ENCODE measurements at regions not wholly inside any gene's neighbourhood (a gene's known extent, or its start where the extent isn't known, plus 50 kb on each side); places are given as distances from the start of the nearest gene placed in this dataset.

DNA sequence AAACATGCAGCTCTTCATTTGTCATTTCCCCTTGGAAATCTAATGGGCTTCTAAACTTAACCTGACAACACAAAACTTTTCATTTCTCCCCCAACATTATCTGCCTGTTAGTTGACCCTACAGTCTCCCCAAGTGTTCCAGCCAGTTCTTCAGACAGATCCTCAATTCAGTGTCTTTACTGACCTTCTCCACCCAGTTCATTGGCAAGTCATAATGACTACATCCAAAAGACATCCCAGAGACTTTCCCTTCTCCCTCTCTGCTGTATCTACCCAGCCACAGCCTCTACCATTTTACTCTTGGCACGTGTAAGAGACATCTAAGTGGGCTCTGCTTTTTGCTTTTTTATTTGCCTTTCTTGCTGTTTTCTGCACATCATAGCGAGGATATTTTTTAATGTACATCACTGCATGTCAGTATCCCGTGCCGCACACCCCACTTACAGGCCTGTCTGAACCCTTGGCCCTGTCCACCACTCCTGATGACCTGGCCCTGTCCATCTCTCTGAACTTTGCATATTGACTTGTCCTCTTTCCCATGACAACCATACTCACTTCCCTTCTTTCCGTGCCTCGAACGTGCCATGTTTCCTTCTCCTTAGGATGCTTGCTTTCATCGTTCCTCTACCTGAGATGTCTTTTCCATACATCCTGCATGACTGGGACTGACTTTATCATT is 391.9 kb downstream of the IRS2 start:
- DNase-seq (ENCODE audit: low spot score), result no peak
- intact Hi-C loops (cut with DNase I), result no loop called here

GRCh38 chr13:109393045-109393444 is 393.3 kb downstream of the IRS2 start:
- intact Hi-C loops (cut with DNase I), result no loop called here
- DNase-seq (ENCODE audit: low spot score), result no peak

GRCh38 chr13:109390391-109390790 is 396.0 kb downstream of the IRS2 start:
- intact Hi-C loops (cut with DNase I), result no loop called here
- no peak for DNase-seq (ENCODE audit: low spot score)

DNA sequence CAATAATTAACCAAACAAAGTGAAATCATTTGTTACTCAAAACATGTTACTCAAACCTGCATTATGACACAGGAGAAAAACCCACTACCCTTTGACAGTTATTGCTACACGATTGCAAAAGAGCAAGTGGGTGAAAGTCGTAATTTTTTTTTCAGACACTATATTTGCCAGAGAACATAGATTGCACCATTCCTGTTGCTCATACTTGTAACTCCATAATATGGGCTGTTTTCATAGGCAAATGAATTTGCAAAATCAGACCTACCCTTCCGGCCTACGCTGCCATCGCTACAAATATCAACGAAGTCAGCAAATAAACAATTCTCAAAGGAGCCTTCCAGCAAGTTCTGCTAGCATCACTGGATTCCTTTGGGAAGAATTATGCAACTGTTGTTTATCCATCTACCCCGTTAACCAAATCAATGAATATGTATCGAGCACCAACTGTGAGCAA is 396.5 kb downstream of the IRS2 start:
- no peak for DNase-seq (ENCODE audit: low spot score)
- intact Hi-C loops (cut with DNase I), result no loop called here

DNA sequence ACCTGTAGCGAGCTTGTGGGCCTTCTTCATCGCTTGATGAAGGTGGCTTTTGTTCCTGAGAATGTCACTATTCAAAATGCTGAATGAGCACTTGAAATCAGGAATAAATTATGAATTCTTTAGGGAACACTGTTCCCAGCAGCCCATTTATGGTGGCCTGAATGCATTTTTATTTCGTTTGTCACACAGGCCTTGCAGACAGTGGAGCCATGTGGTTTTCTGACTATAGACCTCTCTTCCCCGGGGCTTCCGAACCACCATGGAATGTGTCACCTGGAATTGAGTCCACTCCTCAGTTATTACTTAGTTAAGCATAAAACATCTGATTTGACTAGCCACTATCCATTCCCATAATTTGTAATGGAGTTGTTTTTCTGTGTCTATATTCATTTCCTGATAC is 396.9 kb downstream of the IRS2 start:
- no peak for DNase-seq (ENCODE audit: low spot score)
- intact Hi-C loops (cut with DNase I), result no loop called here

DNA sequence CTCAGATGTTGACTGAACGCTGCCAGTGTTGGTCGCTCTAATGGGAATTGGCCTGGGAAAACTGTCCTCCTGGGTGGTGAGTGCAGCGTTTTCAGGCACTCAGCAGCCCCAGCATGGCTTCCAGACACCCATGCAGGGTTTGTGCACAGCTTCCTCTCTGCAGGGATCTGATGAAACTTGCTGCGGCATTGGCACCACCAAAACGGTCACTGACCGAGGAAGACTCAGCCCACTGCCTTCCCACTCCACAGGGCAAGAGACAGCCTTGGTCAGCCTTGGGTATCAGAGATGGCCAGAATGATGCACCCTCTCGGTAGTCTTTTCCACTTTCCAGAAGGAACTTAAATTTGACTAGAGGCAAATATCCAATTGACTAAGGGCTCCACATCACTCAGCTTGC is 398.9 kb downstream of the IRS2 start:
- no peak for DNase-seq (ENCODE audit: low spot score)
- intact Hi-C loops (cut with DNase I), result no loop called here

GRCh38 chr13:109385242-109385560 is 401.2 kb downstream of the IRS2 start:
- DNase-seq (ENCODE audit: low spot score), result no peak
- intact Hi-C loops (cut with DNase I), result no loop called here

DNA sequence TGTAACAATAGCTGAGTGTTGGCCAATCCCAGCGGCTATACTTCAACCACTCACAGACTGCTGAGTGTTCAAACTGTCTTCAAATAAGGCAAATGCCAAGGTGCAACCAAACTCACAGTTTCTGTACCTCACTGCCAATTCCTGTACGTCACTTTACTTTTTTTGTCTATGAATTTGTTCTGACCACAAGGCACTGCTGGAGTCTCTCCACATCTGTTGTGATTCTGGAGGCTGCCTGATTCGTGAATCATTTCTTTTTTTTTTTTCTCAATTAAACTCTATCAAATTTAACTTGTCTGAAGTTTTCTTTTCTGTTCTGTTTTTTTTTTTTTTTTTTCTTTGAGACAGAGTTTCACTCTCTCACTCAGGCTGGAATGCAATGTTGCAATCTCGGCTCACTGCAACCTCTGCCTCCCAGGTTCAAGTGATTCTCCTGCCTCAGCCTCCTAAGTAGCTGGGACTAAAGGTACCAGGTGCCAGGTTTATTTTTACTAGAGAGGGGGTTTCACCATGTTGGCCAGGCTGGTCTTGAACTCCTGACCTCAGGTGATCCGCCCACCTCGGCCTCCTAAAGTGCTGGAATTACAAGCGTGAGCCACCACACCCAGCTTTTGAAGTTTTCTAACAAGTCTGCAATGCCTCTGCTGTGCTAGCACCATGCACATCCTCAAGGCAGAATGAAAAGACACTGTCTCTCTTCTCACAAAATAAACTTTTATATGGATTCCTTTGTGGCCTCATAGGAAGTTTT is 401.7 kb downstream of the IRS2 start:
- intact Hi-C loops (cut with DNase I), result no loop called here
- DNase-seq (ENCODE audit: low spot score), result no peak

GRCh38 chr13:109383683-109384082 is 402.7 kb downstream of the IRS2 start:
- no peak for DNase-seq (ENCODE audit: low spot score)
- intact Hi-C loops (cut with DNase I), result no loop called here

DNA sequence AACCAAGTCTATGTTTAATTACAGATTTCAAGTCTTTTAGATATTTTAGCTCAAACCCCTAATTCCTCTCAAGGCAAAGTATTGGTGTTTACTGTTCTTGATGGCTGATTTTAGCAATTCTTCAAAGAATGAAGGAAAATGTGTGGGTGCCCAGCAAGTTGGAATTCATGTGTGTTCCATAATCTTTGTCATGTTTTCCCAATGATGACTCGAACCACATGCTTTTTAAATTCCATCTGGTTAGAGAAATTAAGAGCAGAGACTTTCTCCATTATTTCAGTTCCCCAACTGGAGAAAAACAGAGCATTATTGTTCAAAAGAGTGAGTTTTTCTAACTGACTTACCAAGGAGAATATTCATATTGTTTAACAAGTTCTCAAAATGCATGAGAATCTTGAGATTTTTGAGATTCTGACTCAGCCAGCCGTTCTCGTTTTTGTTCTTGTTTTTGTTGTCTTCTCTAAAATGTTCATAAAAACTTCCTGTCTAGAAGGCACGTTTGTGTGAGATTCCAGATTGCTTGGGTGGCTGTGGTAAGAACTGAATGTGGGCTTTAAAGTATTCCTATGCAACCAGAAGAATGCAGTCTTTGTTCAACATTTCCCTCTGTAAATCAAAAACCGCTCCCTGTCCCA is 404.7 kb downstream of the IRS2 start:
- intact Hi-C loops (cut with DNase I), result no loop called here
- DNase-seq (ENCODE audit: low spot score), result no peak

DNA sequence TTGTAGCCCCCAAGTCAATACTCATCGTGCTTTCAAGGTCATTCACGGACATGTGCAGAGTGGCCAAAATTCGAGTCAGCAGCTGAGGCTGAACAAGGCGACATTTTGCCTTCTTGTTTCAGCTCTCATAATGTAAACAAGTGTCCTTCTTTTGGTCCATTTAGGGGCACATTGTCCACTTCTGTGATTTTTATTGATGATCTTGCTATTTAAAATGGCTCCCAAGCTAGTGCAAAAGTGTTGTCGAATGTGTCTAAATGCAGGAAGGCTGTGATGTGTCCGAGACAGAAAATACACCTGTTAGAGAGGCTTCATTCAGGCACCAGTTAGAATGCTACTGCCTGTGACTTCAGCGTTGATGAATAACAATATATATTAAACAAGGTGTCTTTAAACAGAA is 405.9 kb downstream of the IRS2 start:
- DNase-seq (ENCODE audit: low spot score), result no peak
- intact Hi-C loops (cut with DNase I), result no loop called here

- DNase-seq (ENCODE audit: low spot score), result no peak
- intact Hi-C loops (cut with DNase I), result no loop called here
Observed at GRCh38 chr13:109379930-109380329, 406.5 kb downstream of the IRS2 start.

DNA sequence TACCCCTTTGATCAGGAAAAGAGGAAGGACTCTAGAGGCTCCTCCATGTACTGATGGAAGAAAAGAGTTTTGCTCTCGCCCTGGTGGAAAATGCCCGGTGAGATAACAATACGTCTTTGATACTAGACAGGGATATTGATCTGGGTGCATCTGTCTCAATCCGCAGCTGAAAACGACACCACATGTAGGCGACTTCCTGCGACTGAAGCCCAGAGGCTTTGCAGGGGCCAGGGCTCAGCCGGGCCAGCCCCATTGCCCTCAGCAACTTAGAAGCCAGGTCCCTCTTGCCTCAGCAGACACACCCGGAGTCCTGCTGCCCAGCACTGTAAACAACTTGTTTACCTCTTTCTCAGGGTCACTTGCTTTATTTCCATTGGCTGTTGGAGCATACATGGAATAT is 409.4 kb downstream of the IRS2 start:
- no peak for DNase-seq (ENCODE audit: low spot score)
- intact Hi-C loops (cut with DNase I), result no loop called here

- no peak for DNase-seq (ENCODE audit: low spot score)
- intact Hi-C loops (cut with DNase I), result no loop called here
Observed at GRCh38 chr13:109374609-109375200, 411.7 kb downstream of the IRS2 start.

DNA sequence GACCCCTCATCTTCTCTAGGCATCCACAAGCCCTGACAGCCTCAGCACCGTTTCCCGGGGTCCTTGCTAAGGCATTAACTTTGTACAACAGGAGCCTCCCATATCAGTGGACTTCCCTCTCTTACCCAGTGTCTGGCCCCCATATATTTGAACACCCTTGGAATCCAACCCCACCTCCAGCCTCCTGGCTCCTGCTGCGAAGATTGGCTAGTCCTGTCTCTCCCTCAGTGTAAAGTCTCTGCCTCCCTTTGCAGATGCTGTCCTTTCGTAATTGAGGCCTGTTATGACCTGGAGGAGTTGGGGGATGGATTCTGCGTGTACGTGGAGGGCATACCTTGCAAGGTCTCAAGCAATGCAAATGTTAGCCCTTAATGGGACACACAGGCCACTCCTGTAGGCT is 413.7 kb downstream of the IRS2 start:
- no peak for DNase-seq (ENCODE audit: low spot score)
- intact Hi-C loops (cut with DNase I), result no loop called here

DNA sequence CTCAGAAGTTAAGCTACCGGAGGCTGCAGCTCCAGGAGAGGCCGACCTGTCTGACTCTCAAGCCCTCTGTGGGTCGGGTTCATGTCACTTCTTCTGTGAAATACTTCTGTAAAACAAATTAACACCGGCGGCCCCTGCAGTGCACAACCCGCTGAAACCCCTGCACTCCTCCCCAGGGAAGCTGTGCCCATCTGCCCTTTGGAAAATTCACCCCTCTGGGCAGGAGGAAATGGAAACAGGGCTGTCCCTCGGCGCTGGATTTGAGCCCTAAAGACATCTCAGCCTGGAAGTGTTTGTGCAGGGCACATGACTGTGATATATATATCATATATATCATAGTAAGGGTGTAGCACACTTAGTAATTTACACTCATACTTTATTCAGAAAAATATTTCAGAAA is 415.3 kb downstream of the IRS2 start:
- DNase-seq (ENCODE audit: low spot score), result no peak
- intact Hi-C loops (cut with DNase I), result no loop called here

GRCh38 chr13:109370496-109370895 is 415.9 kb downstream of the IRS2 start:
- intact Hi-C loops (cut with DNase I), result no loop called here
- DNase-seq (ENCODE audit: low spot score), result no peak

DNA sequence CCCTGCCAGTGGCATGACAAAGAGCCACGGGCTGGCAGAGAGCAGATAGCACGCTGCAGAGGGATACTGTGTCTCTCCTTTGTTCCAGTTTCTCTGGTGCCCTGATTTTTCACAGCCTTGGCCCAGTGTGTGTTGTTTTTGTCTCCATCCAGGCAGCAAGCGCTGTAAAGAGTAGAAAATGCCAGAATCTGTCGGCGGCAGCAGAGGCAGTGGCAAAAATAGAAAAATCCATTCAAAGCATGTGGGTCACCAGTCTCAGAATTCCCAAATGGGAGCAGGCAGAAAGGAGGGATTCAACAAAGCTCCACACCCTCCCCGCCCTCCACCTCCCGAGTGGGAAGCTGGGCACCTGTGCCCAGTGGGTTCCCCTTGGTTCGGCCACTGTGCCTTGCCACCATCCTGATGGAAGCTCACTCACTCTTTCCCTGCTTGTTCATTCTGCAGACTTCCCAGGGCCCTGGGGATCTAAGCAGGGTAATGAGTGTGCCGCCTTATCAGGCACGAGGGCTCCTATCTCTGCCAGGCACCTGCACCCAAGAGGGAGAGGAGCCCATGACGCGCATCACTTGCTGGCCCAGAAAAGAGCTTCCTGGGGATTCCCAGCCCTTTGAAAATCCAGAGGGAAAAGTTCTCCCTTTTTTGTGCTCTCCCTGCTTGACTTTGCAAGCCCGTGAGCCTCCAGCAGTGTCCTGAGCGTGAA is 416.9 kb downstream of the IRS2 start:
- no peak for DNase-seq (ENCODE audit: low spot score)
- intact Hi-C loops (cut with DNase I), result no loop called here

DNA sequence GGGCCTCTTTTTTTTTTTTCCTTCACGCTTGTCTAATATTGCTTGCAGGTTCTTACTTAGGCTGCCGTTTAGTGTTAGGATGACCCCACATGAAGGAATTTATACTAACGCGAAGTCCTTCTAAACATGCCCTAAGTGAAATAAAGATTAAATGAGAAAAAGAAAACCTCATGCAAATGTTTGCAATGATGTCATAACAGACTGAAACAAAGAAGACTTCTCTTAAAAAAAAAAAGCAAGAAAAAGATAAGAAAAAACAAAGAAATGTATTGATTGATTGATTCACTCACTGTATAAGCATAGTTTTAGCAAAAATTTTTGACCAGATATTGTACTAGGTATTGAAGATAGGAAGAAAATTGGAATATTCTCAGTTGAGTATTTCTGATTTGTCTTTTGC is 418.2 kb downstream of the IRS2 start:
- DNase-seq (ENCODE audit: low spot score), result no peak
- intact Hi-C loops (cut with DNase I), result no loop called here

- intact Hi-C loops (cut with DNase I), result no loop called here
- no peak for DNase-seq (ENCODE audit: low spot score)
Observed at GRCh38 chr13:109366525-109366924, 419.9 kb downstream of the IRS2 start.
